NCI-H2227 treated with DMSO at 0.1 percent for 48 hours (cell line): ENCODE measurements at regions not wholly inside any gene's neighbourhood (a gene's known extent, or its start where the extent isn't known, plus 50 kb on each side); places are given as distances from the start of the nearest gene placed in this dataset.
"Not testable (repeated sequence)": the region's sequence is repeated elsewhere in the genome, so short reads cannot be mapped to it uniquely, and the experiment has no call there.

Source experiments
- DNase-seq: peaks from one replicate; lab custom pipeline; 2025; lab: John Stamatoyannopoulos, UW

DNA sequence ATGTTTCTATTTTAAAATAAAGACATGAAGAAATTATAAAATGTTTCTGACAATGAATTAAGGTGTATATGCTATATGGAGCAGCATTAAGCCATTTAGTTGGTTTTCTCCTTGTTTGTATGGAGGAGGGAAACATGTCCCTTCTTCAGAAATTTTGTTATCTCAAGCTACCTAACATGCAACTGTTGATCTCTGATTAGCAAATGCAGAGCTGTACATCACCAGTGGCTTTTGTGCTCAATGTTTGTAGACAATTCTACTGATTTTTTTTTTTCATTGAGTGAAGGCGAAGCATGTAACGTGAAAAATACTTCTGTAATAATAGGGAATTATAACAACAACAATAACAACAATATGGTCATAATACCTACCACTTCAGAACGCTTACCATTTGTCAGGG lies 463.7 kb downstream of the PLPP3 start:
- DNase-seq = no peak

- no peak for DNase-seq
These were observed 465.7 kb downstream of the PLPP3 start for GRCh38 chr1:56113679-56114078.

- DNase-seq = no peak
These were observed 472.1 kb downstream of the PLPP3 start for GRCh38 chr1:56107275-56107638.

DNA sequence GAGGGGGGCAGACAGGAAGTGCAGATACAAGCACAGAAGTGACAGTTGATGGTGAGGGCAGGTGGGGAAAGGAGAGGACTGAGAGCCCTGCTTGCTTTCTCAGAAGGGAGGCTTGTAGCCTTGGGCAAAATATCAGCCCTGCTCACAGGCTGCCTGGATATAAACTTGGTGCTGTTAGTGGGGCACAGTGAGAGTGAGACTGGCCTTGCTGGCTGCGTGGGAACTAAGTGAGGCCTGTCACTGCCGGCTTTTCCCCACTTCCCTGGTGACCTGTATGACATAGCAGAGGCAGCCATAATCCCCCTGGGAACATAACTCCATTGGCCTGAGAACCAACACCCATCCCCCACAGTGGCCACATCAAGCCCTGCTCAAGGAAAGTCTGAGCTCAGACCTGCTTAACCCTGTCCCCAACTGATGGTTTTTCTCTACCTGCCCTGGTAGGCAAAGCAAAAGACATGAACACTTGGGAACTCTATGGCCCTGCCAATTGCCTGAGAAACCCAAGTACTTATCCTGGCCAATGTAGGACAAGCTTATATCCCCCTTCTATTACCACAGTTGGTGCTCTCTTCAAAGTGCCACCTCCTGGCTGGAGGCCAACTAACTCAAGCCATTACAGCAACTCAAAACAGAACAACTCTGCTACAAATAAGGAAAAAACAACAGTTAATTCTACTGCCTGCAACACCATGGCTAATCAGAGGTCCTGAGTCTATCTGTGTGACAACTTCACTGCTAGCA lies 472.7 kb downstream of the PLPP3 start:
- no peak for DNase-seq

GRCh38 chr1:56105397-56105796 lies 474.0 kb downstream of the PLPP3 start:
- DNase-seq = no peak

- no peak for DNase-seq
These were observed 479.5 kb downstream of the PLPP3 start for GRCh38 chr1:56099766-56100265.

DNA sequence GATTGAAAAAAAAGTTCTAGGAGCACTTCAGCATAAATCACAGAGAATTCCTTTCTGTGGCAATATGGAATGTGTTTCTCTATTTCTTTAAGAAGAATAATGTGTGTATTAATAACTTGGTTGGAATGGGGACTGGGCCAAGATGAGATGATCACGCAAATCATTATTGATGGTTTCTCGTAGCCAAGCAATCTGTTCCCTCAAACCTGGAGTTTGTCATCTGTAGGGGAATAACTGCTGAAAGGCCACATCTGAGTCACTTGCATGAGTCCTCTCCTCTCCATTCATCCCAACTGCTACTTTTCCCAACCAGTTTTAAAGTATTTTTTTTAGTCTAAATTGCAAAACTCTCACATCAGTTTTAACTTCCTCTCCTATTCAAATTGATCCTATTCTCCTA lies 480.4 kb downstream of the PLPP3 start:
- DNase-seq = no peak

- DNase-seq = no peak
These were observed 481.6 kb downstream of the PLPP3 start for GRCh38 chr1:56097713-56098112.

DNA sequence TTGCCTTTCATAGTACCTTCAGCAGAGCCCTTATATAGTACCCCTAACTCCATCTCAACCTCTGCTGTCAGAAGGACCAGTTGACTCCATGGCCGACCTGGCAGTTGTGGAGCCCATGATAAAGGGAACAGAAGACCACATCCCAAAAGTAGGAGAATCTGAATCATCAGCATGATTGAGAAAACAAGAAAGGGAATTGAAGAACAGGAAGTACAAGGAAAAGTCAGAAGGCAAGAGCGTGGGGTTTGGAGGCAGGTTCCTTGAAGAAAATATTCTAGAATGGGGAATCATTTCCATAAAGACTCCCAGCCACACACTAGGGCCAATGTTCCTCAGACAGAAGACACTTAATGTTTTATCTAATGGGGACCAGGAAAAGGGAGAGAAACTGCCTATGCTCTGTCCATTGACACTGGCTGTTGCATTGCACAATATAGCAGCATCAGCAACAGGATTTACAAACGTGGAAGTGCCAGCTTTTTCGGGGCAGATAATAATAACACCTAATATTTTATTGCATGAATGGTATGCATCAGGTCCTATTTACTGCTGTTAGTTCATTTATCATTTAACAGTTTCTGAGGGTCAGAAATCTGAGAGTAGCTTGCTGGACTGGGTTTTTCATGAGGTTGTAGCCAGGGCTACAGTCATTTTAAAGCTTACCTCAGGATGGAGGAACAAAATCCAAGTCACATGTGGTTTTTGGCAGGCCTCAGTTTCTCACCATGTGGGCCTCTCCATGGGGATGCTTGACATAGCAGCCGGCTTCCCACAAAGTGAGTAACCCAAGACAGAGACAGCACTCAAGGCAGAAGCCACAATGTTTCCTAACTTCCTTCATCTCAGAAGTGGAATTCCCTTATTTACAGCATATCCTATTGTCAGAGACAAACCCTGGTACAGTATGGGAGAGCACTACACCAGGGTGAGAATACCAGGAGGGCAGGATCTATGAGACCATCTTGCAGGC lies 483.4 kb downstream of the PLPP3 start:
- DNase-seq = no peak

GRCh38 chr1:56094168-56094567 lies 485.2 kb downstream of the PLPP3 start:
- no peak for DNase-seq

DNA sequence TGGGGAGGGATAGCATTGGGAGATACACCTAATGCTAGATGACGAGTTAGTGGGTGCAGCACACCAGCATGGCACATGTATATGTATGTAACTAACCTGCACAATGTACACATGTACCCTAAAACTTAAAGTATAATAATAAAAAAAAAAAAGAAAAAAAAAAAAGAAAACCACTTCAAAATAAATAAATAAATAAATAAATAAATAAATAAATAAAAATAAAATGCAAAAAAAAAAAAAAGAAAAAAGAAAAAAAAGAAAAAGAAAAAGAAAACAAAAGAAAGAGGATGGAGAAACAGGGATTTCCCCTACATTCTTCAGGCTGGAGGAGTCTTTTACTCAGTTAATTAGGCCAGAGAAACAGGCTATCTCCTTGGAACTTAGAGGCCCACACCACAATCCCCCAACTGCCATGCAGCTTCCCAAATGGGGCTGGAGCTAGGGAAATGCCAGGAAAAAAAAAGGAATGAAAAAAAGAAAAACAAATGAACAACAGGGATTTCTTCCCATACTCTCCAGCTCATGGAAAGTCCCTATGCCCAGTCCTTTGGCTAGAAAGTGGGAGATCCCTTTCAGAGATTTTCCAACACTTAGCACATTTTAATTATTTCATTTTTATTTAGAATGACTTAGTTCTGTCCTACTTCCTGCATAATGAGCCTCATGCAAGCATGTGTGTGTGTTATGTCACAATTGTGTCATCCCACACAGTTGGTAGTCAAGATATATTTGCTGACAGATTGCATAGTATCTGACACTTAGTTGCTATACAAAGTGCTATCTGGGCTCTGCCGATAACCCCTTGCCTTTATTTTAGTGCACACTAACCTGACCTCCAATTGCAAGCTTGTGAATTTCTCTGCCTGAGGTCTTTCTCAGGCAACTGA lies 486.4 kb downstream of the PLPP3 start:
- no peak for DNase-seq

- not testable (repeated sequence) for DNase-seq
These were observed 489.5 kb downstream of the PLPP3 start for GRCh38 chr1:56089826-56090225.

DNA sequence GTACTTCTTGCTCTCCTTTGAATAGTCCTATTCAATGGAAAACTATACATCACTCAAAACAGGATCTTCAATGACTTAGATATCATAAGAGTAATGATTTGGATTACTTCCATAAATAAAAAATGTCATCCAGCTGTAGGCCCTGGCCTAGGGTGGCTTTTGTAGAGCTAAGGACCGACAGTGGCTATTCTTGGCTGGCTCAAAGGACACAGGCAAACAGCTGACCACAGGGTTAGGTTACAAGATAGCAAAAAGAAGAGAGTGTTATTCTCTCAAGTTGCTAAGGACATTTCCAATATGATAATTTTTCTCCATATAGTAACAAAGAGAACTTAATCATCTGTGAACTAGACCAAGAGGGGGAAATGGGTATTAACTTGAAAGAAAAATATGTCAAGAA lies 495.1 kb downstream of the PLPP3 start:
- DNase-seq = no peak

GRCh38 chr1:56081736-56082135 lies 497.6 kb downstream of the PLPP3 start:
- DNase-seq = no peak

- no peak for DNase-seq
These were observed 498.2 kb downstream of the PLPP3 start for GRCh38 chr1:56081173-56081572.

DNA sequence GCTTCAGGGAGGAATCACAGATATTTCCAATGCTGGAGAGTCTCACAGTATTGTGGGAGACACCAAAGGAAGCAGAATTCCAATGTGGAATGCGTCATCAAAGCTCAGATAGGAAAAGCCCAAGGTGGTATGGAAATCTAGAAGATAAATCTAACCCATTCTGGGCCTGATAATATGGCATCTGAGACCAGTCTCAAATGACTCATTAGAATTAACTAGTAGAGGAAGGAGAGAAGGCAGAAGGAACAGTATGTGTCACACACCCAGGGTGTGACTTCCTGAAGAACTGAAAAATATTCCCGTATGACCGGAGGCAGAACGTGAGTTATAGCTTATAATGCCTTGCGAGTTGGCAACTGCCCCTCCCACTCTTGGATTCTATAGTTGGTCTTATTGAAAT lies 499.2 kb downstream of the PLPP3 start:
- no peak for DNase-seq

DNA sequence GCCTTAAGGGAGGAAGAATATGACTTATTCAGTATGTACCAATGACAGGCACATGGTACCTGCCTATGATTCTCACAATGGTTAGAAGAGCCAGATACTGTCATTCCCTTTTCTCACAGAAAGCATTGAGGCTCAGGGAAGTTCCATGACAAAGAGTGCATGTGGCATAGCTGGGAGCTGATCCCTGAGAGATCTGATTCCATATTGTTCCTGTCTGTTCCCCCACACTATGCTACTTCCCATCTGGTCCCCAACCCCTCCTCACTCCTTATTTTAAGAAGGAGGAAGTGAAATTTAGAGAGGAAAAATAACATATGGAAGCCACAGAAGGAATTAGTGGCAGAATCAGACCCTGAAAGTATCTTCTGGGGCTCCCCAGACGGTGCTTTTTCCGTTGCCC lies 500.0 kb downstream of the PLPP3 start:
- DNase-seq = no peak

DNA sequence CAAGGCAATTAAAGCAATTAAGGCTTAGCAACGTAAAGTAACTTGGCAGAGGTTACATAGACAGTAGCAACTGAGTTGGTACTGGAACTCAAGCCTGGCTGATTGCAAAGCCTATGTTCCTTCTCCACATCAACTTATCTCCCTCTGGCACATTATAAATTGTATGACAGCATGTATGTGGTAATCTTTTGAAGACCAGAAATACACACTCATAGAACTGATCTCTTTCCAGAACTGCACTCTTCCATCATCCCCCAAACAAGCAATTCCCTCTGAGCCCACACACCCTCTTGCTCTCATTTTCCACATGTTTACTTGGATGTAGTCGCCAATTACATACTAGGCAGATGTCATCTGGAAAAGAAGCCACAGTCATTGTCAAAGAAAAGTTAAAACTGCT lies 502.2 kb downstream of the PLPP3 start:
- no peak for DNase-seq

DNA sequence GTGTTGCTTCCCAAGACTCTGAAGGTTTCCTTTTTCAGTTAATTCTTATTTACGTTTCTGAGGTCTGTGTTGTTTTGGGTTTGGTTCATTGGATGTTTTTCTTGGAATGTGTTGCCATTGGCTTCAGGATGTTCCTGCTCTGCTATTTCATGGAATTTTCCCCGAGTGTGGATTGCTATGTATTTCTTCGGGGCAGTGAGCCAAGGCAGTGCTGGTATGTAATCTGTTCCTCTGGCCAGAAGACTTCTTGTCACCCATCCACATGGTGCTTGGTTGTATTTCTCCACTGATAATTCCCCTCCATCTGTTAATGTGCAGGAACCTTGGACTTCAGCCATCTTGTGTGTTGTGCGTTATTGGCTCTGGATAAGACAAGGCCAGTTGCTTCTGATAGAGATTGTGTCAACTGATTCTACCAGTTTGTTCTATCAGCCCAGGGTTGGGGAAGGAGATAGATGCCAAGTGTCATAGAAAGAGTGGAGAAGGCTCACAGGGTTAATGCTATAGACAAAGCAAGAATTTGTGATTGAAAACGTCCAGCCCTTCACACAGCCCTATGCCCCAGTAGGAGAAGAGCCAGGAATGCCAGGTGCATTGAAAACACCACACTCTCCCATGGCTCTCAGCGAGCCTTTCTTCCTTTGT lies 505.2 kb downstream of the PLPP3 start:
- no peak for DNase-seq

GRCh38 chr1:56073614-56074006 lies 505.8 kb downstream of the PLPP3 start:
- no peak for DNase-seq

GRCh38 chr1:56073206-56073605 lies 506.2 kb downstream of the PLPP3 start:
- no peak for DNase-seq

DNA sequence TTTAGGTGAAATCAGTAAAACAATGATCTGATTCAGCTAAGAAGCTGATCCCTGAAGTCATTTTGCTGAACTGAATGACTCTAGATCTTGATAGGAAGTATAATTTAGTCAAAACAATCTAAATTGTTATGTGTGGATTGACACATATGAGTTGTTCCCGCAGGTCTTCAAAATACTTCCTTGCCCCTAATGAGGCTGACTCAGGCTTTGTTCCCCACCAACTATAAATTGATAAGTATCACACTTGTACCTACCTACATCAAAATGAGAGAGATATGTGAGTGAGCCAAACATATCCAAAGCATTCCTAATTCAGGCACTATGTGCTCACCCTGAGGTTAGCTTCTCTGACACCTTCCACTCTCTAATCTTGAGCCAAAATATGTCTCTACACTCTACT lies 507.1 kb downstream of the PLPP3 start:
- DNase-seq = no peak
